ENCODE measurements at regions not wholly inside any gene's neighbourhood (a gene's known extent, or its start where the extent isn't known, plus 50 kb on each side); places are given as distances from the start of the nearest gene placed in this dataset.
A peak's percentile ranks its signal among the peaks of the same experiment; 100 is the strongest.

- no peak overlapping the region for H3K4me3 ChIP-seq (ENCODE audit: low read length)
- H3K36me3 ChIP-seq (ENCODE audit: control insufficient read depth, insufficient read depth, low read length, severe bottlenecking): no peaks in the 10 kb centered on the region
- no peak overlapping the region for H3K9ac ChIP-seq (ENCODE audit: low read length)
- no peaks in the 10 kb centered on the region for H3K9me3 ChIP-seq (ENCODE audit: control insufficient read depth, low read length)
- no peaks in the 10 kb centered on the region for H3K27me3 ChIP-seq (replicated peaks; ENCODE audit: control insufficient read depth, insufficient read depth, low read length)
- H3K4me1 ChIP-seq (ENCODE audit: control insufficient read depth, insufficient read depth, low read length): peaks cover 16% of the 10 kb centered on the region
- no peak for DNase-seq (ENCODE audit: low read depth)
These were observed 69.7 kb upstream of the NHSL1 start for GRCh38 chr6:138568997-138569396.

GRCh38 chr6:138569554-138569953 is 70.3 kb upstream of the NHSL1 start:
- Histone ChIP-seq H3K9me3 (ENCODE audit: control insufficient read depth, low read length) (no peaks in the 10 kb centered on the region), H3K4me1 (ENCODE audit: control insufficient read depth, insufficient read depth, low read length) (peaks cover 16% of the 10 kb centered on the region), H3K27me3 (replicated peaks; ENCODE audit: control insufficient read depth, insufficient read depth, low read length) (no peaks in the 10 kb centered on the region), H3K4me3 (ENCODE audit: low read length) (no peak overlapping the region), H3K36me3 (ENCODE audit: control insufficient read depth, insufficient read depth, low read length, severe bottlenecking) (no peaks in the 10 kb centered on the region), H3K9ac (ENCODE audit: low read length) (no peak overlapping the region)
- no peak for DNase-seq (ENCODE audit: low read depth)

GRCh38 chr6:138569970-138570724 is 70.9 kb upstream of the NHSL1 start:
- Histone ChIP-seq H3K9ac (ENCODE audit: low read length) (no peak overlapping the region), H3K9me3 (ENCODE audit: control insufficient read depth, low read length) (no peaks in the 10 kb centered on the region), H3K36me3 (ENCODE audit: control insufficient read depth, insufficient read depth, low read length, severe bottlenecking) (no peaks in the 10 kb centered on the region), H3K27me3 (replicated peaks; ENCODE audit: control insufficient read depth, insufficient read depth, low read length) (no peaks in the 10 kb centered on the region), H3K4me1 (ENCODE audit: control insufficient read depth, insufficient read depth, low read length) (peaks cover 16% of the 10 kb centered on the region), H3K4me3 (ENCODE audit: low read length) (peak overlapping the region; percentile 79)
- no peak for DNase-seq (ENCODE audit: low read depth)

GRCh38 chr6:138570725-138571029 is 71.4 kb upstream of the NHSL1 start:
- Histone ChIP-seq H3K36me3 (ENCODE audit: control insufficient read depth, insufficient read depth, low read length, severe bottlenecking) (no peaks in the 10 kb centered on the region), H3K4me3 (ENCODE audit: low read length) (peak overlapping the region; percentile 79), H3K9me3 (ENCODE audit: control insufficient read depth, low read length) (no peaks in the 10 kb centered on the region), H3K4me1 (ENCODE audit: control insufficient read depth, insufficient read depth, low read length) (peaks cover 16% of the 10 kb centered on the region), H3K9ac (ENCODE audit: low read length) (no peak overlapping the region), H3K27me3 (replicated peaks; ENCODE audit: control insufficient read depth, insufficient read depth, low read length) (no peaks in the 10 kb centered on the region)
- no peak for DNase-seq (ENCODE audit: low read depth)

GRCh38 chr6:138571181-138571580 is 71.9 kb upstream of the NHSL1 start:
- peak; percentile 25 for DNase-seq (ENCODE audit: low read depth)
- H3K36me3 ChIP-seq (ENCODE audit: control insufficient read depth, insufficient read depth, low read length, severe bottlenecking): no peaks in the 10 kb centered on the region
- H3K4me3 ChIP-seq (ENCODE audit: low read length): peak overlapping the region; percentile 79
- peak overlapping the region; percentile 60 for H3K9ac ChIP-seq (ENCODE audit: low read length)
- peaks cover 16% of the 10 kb centered on the region for H3K4me1 ChIP-seq (ENCODE audit: control insufficient read depth, insufficient read depth, low read length)
- no peaks in the 10 kb centered on the region for H3K27me3 ChIP-seq (replicated peaks; ENCODE audit: control insufficient read depth, insufficient read depth, low read length)
- H3K9me3 ChIP-seq (ENCODE audit: control insufficient read depth, low read length): no peaks in the 10 kb centered on the region

GRCh38 chr6:138571585-138572166 is 72.4 kb upstream of the NHSL1 start:
- peak; percentile 38 for DNase-seq (ENCODE audit: low read depth)
- H3K9me3 ChIP-seq (ENCODE audit: control insufficient read depth, low read length): no peaks in the 10 kb centered on the region
- H3K4me1 ChIP-seq (ENCODE audit: control insufficient read depth, insufficient read depth, low read length): peaks cover 16% of the 10 kb centered on the region
- H3K27me3 ChIP-seq (replicated peaks; ENCODE audit: control insufficient read depth, insufficient read depth, low read length): no peaks in the 10 kb centered on the region
- no peaks in the 10 kb centered on the region for H3K36me3 ChIP-seq (ENCODE audit: control insufficient read depth, insufficient read depth, low read length, severe bottlenecking)
- H3K4me3 ChIP-seq (ENCODE audit: low read length): peak overlapping the region; percentile 79
- peak overlapping the region; percentile 60 for H3K9ac ChIP-seq (ENCODE audit: low read length)

- Histone ChIP-seq H3K27me3 (replicated peaks; ENCODE audit: control insufficient read depth, insufficient read depth, low read length) (no peaks in the 10 kb centered on the region), H3K9me3 (ENCODE audit: control insufficient read depth, low read length) (no peaks in the 10 kb centered on the region), H3K36me3 (ENCODE audit: control insufficient read depth, insufficient read depth, low read length, severe bottlenecking) (no peaks in the 10 kb centered on the region), H3K9ac (ENCODE audit: low read length) (peak overlapping the region; percentile 60), H3K4me1 (ENCODE audit: control insufficient read depth, insufficient read depth, low read length) (peaks cover 16% of the 10 kb centered on the region), H3K4me3 (ENCODE audit: low read length) (peak overlapping the region; percentile 79)
- DNase-seq (ENCODE audit: low read depth): peak; percentile 84
These were observed 73.0 kb upstream of the NHSL1 start for GRCh38 chr6:138572167-138572875.

- Histone ChIP-seq H3K27me3 (replicated peaks; ENCODE audit: control insufficient read depth, insufficient read depth, low read length) (no peaks in the 10 kb centered on the region), H3K9ac (ENCODE audit: low read length) (no peak overlapping the region), H3K36me3 (ENCODE audit: control insufficient read depth, insufficient read depth, low read length, severe bottlenecking) (no peaks in the 10 kb centered on the region), H3K4me1 (ENCODE audit: control insufficient read depth, insufficient read depth, low read length) (peaks cover 16% of the 10 kb centered on the region), H3K4me3 (ENCODE audit: low read length) (peak overlapping the region; percentile 79), H3K9me3 (ENCODE audit: control insufficient read depth, low read length) (no peaks in the 10 kb centered on the region)
- DNase-seq (ENCODE audit: low read depth): no peak
These were observed 73.6 kb upstream of the NHSL1 start for GRCh38 chr6:138572885-138573284.

GRCh38 chr6:138575257-138575656 is 76.0 kb upstream of the NHSL1 start:
- no peak overlapping the region for H3K9ac ChIP-seq (ENCODE audit: low read length)
- no peaks in the 10 kb centered on the region for H3K36me3 ChIP-seq (ENCODE audit: control insufficient read depth, insufficient read depth, low read length, severe bottlenecking)
- no peak overlapping the region for H3K4me3 ChIP-seq (ENCODE audit: low read length)
- DNase-seq (ENCODE audit: low read depth): no peak
- no peaks in the 10 kb centered on the region for H3K9me3 ChIP-seq (ENCODE audit: control insufficient read depth, low read length)
- peaks cover 16% of the 10 kb centered on the region for H3K4me1 ChIP-seq (ENCODE audit: control insufficient read depth, insufficient read depth, low read length)
- H3K27me3 ChIP-seq (replicated peaks; ENCODE audit: control insufficient read depth, insufficient read depth, low read length): no peaks in the 10 kb centered on the region

- Histone ChIP-seq H3K4me1 (ENCODE audit: control insufficient read depth, insufficient read depth, low read length) (peaks cover 18% of the 10 kb centered on the region), H3K36me3 (ENCODE audit: control insufficient read depth, insufficient read depth, low read length, severe bottlenecking) (no peaks in the 10 kb centered on the region), H3K4me3 (ENCODE audit: low read length) (no peak overlapping the region), H3K9ac (ENCODE audit: low read length) (no peak overlapping the region), H3K27me3 (replicated peaks; ENCODE audit: control insufficient read depth, insufficient read depth, low read length) (no peaks in the 10 kb centered on the region), H3K9me3 (ENCODE audit: control insufficient read depth, low read length) (no peaks in the 10 kb centered on the region)
- DNase-seq (ENCODE audit: low read depth): no peak
These were observed 77.0 kb upstream of the NHSL1 start for GRCh38 chr6:138576313-138576712.

- no peak overlapping the region for H3K9ac ChIP-seq (ENCODE audit: low read length)
- no peaks in the 10 kb centered on the region for H3K36me3 ChIP-seq (ENCODE audit: control insufficient read depth, insufficient read depth, low read length, severe bottlenecking)
- H3K4me3 ChIP-seq (ENCODE audit: low read length): no peak overlapping the region
- H3K4me1 ChIP-seq (ENCODE audit: control insufficient read depth, insufficient read depth, low read length): peaks cover 10% of the 10 kb centered on the region
- H3K27me3 ChIP-seq (replicated peaks; ENCODE audit: control insufficient read depth, insufficient read depth, low read length): no peaks in the 10 kb centered on the region
- H3K9me3 ChIP-seq (ENCODE audit: control insufficient read depth, low read length): no peaks in the 10 kb centered on the region
- no peak for DNase-seq (ENCODE audit: low read depth)
These were observed 78.0 kb upstream of the NHSL1 start for GRCh38 chr6:138577151-138577915.
